IPS-NIHi7 (cell line): ENCODE measurements at regions not wholly inside any gene's neighbourhood (a gene's known extent, or its start where the extent isn't known, plus 50 kb on each side); places are given as distances from the start of the nearest gene placed in this dataset.

Source experiments
- DNase-seq: peaks from one replicate; pipeline ENCODE4 v3.0.0; 2012; ENCODE audit warnings: mixed read lengths; ENCODE audit errors: extremely low spot score

- no peak for DNase-seq
Measured at GRCh38 chr12:125674554-125675338, 609.5 kb downstream of the AACS start.

- no peak for DNase-seq
Measured at GRCh38 chr12:125676366-125676765, 611.1 kb downstream of the AACS start.

- no peak for DNase-seq
Measured at GRCh38 chr12:125677829-125678228, 612.6 kb downstream of the AACS start.

- DNase-seq = no peak
Measured at GRCh38 chr12:125678589-125678993, 613.4 kb downstream of the AACS start.

- peak; percentile 93 for DNase-seq
Measured at GRCh38 chr12:125683748-125684381, 618.6 kb downstream of the AACS start.

- DNase-seq = no peak
Measured at GRCh38 chr12:125684968-125685790, 619.9 kb downstream of the AACS start.

- DNase-seq = no peak
Measured at GRCh38 chr12:125685915-125686314, 620.7 kb downstream of the AACS start.

- no peak for DNase-seq
Measured at GRCh38 chr12:125687403-125687802, 622.2 kb downstream of the AACS start.

- DNase-seq = no peak
Measured at GRCh38 chr12:125687820-125688219, 622.6 kb downstream of the AACS start.

GRCh38 chr12:125688223-125688622, 623.0 kb downstream of the AACS start:
- no peak for DNase-seq

- DNase-seq = no peak
Measured at GRCh38 chr12:125688881-125689280, 623.6 kb downstream of the AACS start.

- DNase-seq = no peak
Measured at GRCh38 chr12:125689576-125690410, 624.6 kb downstream of the AACS start.

GRCh38 chr12:125690841-125691240, 625.6 kb downstream of the AACS start:
- no peak for DNase-seq

- no peak for DNase-seq
Measured at GRCh38 chr12:125696054-125696453, 630.8 kb downstream of the AACS start.

GRCh38 chr12:125704803-125705202, 639.6 kb downstream of the AACS start:
- no peak for DNase-seq

- DNase-seq = no peak
Measured at GRCh38 chr12:125720961-125721360, 655.7 kb downstream of the AACS start.

GRCh38 chr12:125734137-125734536, 668.9 kb downstream of the AACS start:
- no peak for DNase-seq

- DNase-seq = no peak
Measured at GRCh38 chr12:125738211-125738610, 673.0 kb downstream of the AACS start.

GRCh38 chr12:125742413-125742812, 677.2 kb downstream of the AACS start:
- DNase-seq = no peak

GRCh38 chr12:125744201-125744600, 679.0 kb downstream of the AACS start:
- no peak for DNase-seq

GRCh38 chr12:125755512-125755911, 690.3 kb downstream of the AACS start:
- no peak for DNase-seq

GRCh38 chr12:125766091-125766490, 700.9 kb downstream of the AACS start:
- no peak for DNase-seq
